ENCODE measurements at regions not wholly inside any gene's neighbourhood (a gene's known extent, or its start where the extent isn't known, plus 50 kb on each side); places are given as distances from the start of the nearest gene placed in this dataset.

DNA sequence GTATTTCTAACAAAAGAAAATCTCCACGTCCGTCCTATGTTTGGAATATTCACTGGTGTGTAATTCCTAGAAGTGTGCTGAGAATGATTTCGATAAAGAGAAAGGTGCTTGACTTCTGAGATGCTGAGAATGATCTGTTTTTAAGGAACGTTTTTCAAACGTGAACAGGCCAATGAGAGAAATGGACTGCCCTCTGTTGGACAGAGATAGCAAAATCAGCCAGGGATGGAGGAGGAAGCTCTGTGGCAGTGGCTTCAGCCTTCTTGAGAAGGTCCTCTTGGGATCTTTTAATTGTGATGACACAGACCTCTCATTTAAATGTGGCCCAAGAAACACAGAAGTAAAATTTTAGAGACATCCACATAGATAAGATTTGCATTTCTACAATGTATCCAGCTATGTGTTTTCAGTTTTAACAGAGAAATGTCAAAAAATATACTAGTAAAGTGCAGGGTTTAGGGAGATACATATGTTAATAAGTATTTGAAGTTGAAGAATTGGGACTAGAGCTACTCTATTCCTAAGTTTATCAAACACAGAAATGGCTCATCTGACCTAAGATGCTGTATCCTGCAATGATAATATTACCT is 84.0 kb upstream of the RCN1 start:
- no peak overlapping the region for H3K4me3 ChIP-seq (ENCODE audit: low read length in 3 of 3)
- H3K9ac ChIP-seq (ENCODE audit: low read length in 3 of 3), result no peak overlapping the region
- TF ChIP-seq, protein P1, sequence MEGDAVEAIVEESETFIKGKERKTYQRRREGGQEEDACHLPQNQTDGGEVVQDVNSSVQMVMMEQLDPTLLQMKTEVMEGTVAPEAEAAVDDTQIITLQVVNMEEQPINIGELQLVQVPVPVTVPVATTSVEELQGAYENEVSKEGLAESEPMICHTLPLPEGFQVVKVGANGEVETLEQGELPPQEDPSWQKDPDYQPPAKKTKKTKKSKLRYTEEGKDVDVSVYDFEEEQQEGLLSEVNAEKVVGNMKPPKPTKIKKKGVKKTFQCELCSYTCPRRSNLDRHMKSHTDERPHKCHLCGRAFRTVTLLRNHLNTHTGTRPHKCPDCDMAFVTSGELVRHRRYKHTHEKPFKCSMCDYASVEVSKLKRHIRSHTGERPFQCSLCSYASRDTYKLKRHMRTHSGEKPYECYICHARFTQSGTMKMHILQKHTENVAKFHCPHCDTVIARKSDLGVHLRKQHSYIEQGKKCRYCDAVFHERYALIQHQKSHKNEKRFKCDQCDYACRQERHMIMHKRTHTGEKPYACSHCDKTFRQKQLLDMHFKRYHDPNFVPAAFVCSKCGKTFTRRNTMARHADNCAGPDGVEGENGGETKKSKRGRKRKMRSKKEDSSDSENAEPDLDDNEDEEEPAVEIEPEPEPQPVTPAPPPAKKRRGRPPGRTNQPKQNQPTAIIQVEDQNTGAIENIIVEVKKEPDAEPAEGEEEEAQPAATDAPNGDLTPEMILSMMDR (IDR thresholded peaks at IDR 0.05; ENCODE audit: borderline replicate concordance, extremely low read depth, insufficient read depth), result peak; percentile 44
- FAIRE-seq, result no peak
- peak in 3 of 5 donors; percentile 12 to 52 (median 37) for DNase-seq
- H3K9me3 ChIP-seq (ENCODE audit: control insufficient read depth in 2 of 3, insufficient read depth in 1 of 3, low read length in 3 of 3), result no peaks in the 10 kb centered on the region
- intact Hi-C loops (cut with DNase I), result no loop called here
- no peaks in the 10 kb centered on the region for H3K4me1 ChIP-seq (ENCODE audit: control insufficient read depth in 2 of 3, insufficient read depth in 2 of 3, low read depth in 1 of 3, low read length in 3 of 3)
- no peaks in the 10 kb centered on the region for H3K36me3 ChIP-seq (ENCODE audit: control insufficient read depth in 2 of 3, insufficient read depth in 3 of 3, low read length in 3 of 3)
- no peak overlapping the region for H3K27ac ChIP-seq (ENCODE audit: low read depth in 2 of 2, low read length in 2 of 2)
- no peaks in the 10 kb centered on the region for H3K27me3 ChIP-seq (ENCODE audit: control insufficient read depth, insufficient read depth, low read length)

DNA sequence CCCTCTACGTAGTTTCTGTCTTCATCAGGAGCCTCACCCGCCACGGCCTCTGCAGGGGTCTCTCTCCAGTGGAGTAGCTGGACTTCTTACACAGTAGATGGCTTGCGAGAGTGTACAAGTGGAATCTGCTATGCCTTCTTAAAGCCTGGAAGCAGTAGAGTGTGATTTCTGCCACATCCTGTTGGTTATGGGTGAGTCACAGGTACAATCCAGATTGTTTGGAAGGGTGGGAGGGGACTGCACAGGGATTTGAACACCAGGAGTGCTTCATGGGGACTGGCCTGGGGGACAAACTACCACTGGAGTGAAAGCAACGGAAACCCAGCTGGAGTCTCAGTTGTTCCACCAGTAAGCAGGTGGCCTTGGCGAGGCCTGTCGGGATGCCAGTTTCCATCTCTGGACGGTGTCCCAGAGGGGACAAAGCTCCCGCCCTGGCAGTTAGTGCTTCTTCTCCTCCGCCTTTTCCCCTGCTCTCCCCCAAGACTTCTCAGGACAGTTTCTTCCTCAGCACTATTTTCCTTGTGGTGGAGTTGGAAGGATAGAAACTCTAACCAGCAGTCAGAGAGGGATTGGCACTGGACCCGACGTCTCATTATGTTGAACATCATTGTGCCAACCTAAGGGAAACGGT is 85.0 kb upstream of the RCN1 start:
- no peaks in the 10 kb centered on the region for H3K4me1 ChIP-seq (ENCODE audit: control insufficient read depth in 2 of 3, insufficient read depth in 2 of 3, low read depth in 1 of 3, low read length in 3 of 3)
- H3K36me3 ChIP-seq (ENCODE audit: control insufficient read depth in 2 of 3, insufficient read depth in 3 of 3, low read length in 3 of 3), result no peaks in the 10 kb centered on the region
- no peak overlapping the region for H3K9ac ChIP-seq (ENCODE audit: low read length in 3 of 3)
- H3K9me3 ChIP-seq (ENCODE audit: control insufficient read depth in 2 of 3, insufficient read depth in 1 of 3, low read length in 3 of 3), result no peaks in the 10 kb centered on the region
- TF ChIP-seq, protein P1 (IDR thresholded peaks at IDR 0.05; ENCODE audit: borderline replicate concordance, extremely low read depth, insufficient read depth), result no peak
- no peak overlapping the region for H3K4me3 ChIP-seq (ENCODE audit: low read length in 3 of 3)
- FAIRE-seq (no peak), DNase-seq (peak in 1 of 5 donors; percentile 52)
- no peaks in the 10 kb centered on the region for H3K27me3 ChIP-seq (ENCODE audit: control insufficient read depth, insufficient read depth, low read length)
- no peak overlapping the region for H3K27ac ChIP-seq (ENCODE audit: low read depth in 2 of 2, low read length in 2 of 2)
- intact Hi-C loops (cut with DNase I), result no loop called here

DNA sequence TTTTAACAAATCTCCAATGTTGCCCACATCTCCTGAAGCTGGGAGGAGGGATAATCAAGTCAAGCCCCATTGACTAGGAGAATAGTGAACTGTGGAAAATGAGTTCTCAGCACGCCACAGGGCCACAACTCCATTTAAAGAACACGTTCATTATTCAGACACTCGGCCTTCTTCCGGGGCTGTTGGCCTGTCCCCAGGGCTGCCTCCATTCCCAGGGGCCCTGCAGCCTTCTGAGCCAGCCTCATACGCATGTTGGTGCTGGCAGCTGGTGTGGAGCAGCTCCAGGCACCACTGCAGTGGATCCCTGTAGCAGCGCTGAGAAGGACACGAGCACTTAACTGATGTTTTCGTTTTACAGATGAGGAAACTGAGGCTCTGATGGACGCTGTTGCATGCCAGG is 87.5 kb upstream of the RCN1 start:
- intact Hi-C loops (cut with DNase I), result no loop called here
- Histone ChIP-seq H3K4me3 (ENCODE audit: low read length in 3 of 3) (no peak overlapping the region), H3K9ac (ENCODE audit: low read length in 3 of 3) (no peak overlapping the region), H3K36me3 (ENCODE audit: control insufficient read depth in 2 of 3, insufficient read depth in 3 of 3, low read length in 3 of 3) (no peaks in the 10 kb centered on the region), H3K27ac (ENCODE audit: low read depth in 2 of 2, low read length in 2 of 2) (no peak overlapping the region), H3K27me3 (ENCODE audit: control insufficient read depth, insufficient read depth, low read length) (no peaks in the 10 kb centered on the region), H3K4me1 (ENCODE audit: control insufficient read depth in 2 of 3, insufficient read depth in 2 of 3, low read depth in 1 of 3, low read length in 3 of 3) (no peaks in the 10 kb centered on the region), H3K9me3 (ENCODE audit: control insufficient read depth in 2 of 3, insufficient read depth in 1 of 3, low read length in 3 of 3) (no peaks in the 10 kb centered on the region)
- DNase-seq (peak in 1 of 5 donors; percentile 13), FAIRE-seq (no peak)
- TF ChIP-seq, protein P1 (IDR thresholded peaks at IDR 0.05; ENCODE audit: borderline replicate concordance, extremely low read depth, insufficient read depth), result no peak
